ENCODE measurements at regions not wholly inside any gene's neighbourhood (a gene's known extent, or its start where the extent isn't known, plus 50 kb on each side); places are given as distances from the start of the nearest gene placed in this dataset.

GRCh38 chr3:159825216-159825854 lies 163.3 kb upstream of the IL12A start:
- Histone ChIP-seq H3K4me1 (ENCODE audit: control insufficient read depth in 5 of 5, insufficient read depth in 5 of 5, low read length in 5 of 5) (peaks cover 0 to 20% (median 6%) of the 10 kb centered on the region in 5 donors), H3K4me3 (no peak overlapping the region), H3K9ac (ENCODE audit: insufficient read depth in 1 of 2, low read length in 2 of 2) (no peak overlapping the region), H3K27ac (ENCODE audit: low read depth in 1 of 2, low read length in 1 of 2) (no peak overlapping the region), H3K36me3 (ENCODE audit: control insufficient read depth in 4 of 4, insufficient read depth in 4 of 4, low read length in 4 of 4) (no peaks in the 10 kb centered on the region), H3K27me3 (ENCODE audit: control insufficient read depth in 3 of 3, insufficient read depth in 3 of 3, low read length in 2 of 3) (peaks cover 0 to 7% (median 0%) of the 10 kb centered on the region in 3 donors), H3K9me3 (ENCODE audit: control insufficient read depth in 4 of 4, insufficient read depth in 3 of 4, low read length in 3 of 4) (no peaks in the 10 kb centered on the region)
- DNase-seq, result no peak
- WGBS, 2 donors, result 68 to 85% methylated on average over 5 of the region's 5 CpGs
- no peak for ATAC-seq (ENCODE audit: insufficient read depth, low FRiP score)
- no peak for TF ChIP-seq CTCF (IDR thresholded peaks at IDR 0.05; ENCODE audit: control extremely low read depth, extremely low read depth)

GRCh38 chr3:159828542-159828943 lies 160.1 kb upstream of the IL12A start:
- no peak for ATAC-seq (ENCODE audit: insufficient read depth, low FRiP score)
- 18 to 19% methylated on average over 5 of the region's 5 CpGs for WGBS, 2 donors
- Histone ChIP-seq H3K27me3 (ENCODE audit: control insufficient read depth in 3 of 3, insufficient read depth in 3 of 3, low read length in 2 of 3) (peaks cover 0 to 9% (median 4%) of the 10 kb centered on the region in 3 donors), H3K36me3 (ENCODE audit: control insufficient read depth in 4 of 4, insufficient read depth in 4 of 4, low read length in 4 of 4) (no peaks in the 10 kb centered on the region), H3K9ac (ENCODE audit: insufficient read depth in 1 of 2, low read length in 2 of 2) (no peak overlapping the region), H3K9me3 (ENCODE audit: control insufficient read depth in 4 of 4, insufficient read depth in 3 of 4, low read length in 3 of 4) (no peaks in the 10 kb centered on the region), H3K4me1 (ENCODE audit: control insufficient read depth in 5 of 5, insufficient read depth in 5 of 5, low read length in 5 of 5) (peaks cover 0 to 23% (median 7%) of the 10 kb centered on the region in 5 donors), H3K27ac (ENCODE audit: low read depth in 1 of 2, low read length in 1 of 2) (peak overlapping the region in 1 of 2 donors; percentile 33), H3K4me3 (no peak overlapping the region)
- peak in 2 of 3 donors; percentile 58 to 70 for DNase-seq
- TF ChIP-seq CTCF (IDR thresholded peaks at IDR 0.05; ENCODE audit: control extremely low read depth, extremely low read depth), result no peak

GRCh38 chr3:159829056-159829455 lies 159.6 kb upstream of the IL12A start:
- Histone ChIP-seq H3K9ac (ENCODE audit: insufficient read depth in 1 of 2, low read length in 2 of 2) (no peak overlapping the region), H3K9me3 (ENCODE audit: control insufficient read depth in 4 of 4, insufficient read depth in 3 of 4, low read length in 3 of 4) (no peaks in the 10 kb centered on the region), H3K36me3 (ENCODE audit: control insufficient read depth in 4 of 4, insufficient read depth in 4 of 4, low read length in 4 of 4) (no peaks in the 10 kb centered on the region), H3K4me3 (no peak overlapping the region), H3K27me3 (ENCODE audit: control insufficient read depth in 3 of 3, insufficient read depth in 3 of 3, low read length in 2 of 3) (peaks cover 0 to 12% (median 9%) of the 10 kb centered on the region in 3 donors), H3K4me1 (ENCODE audit: control insufficient read depth in 5 of 5, insufficient read depth in 5 of 5, low read length in 5 of 5) (peaks cover 0 to 20% (median 7%) of the 10 kb centered on the region in 5 donors), H3K27ac (ENCODE audit: low read depth in 1 of 2, low read length in 1 of 2) (peak overlapping the region in 1 of 2 donors; percentile 45)
- no peak for DNase-seq
- TF ChIP-seq CTCF (IDR thresholded peaks at IDR 0.05; ENCODE audit: control extremely low read depth, extremely low read depth), result no peak
- 85 to 88% methylated on average over 4 of the region's 4 CpGs for WGBS, 2 donors
- no peak for ATAC-seq (ENCODE audit: insufficient read depth, low FRiP score)
